Prostate gland (tissue), 2 donors: ENCODE measurements at regions not wholly inside any gene's neighbourhood (a gene's known extent, or its start where the extent isn't known, plus 50 kb on each side); places are given as distances from the start of the nearest gene placed in this dataset.

ENCODE experiments used
- DNase-seq: peaks from one replicate; pipeline ENCODE4 v3.0.0-alpha.2; 2019; ENCODE audit warnings: low spot score
- H3K27ac ChIP-seq, 2 donors: fragments of 200-600 bp; sonication (generic); 2 replicates each; pipeline ENCODE4 v1.5.1; 2017 to 2019
- H3K27me3 ChIP-seq: fragments of 200-600 bp; sonication (generic); replicated peaks from 2 replicates; pipeline ENCODE4 v1.5.1; 2019; ENCODE audit not compliant: insufficient read depth
- H3K36me3 ChIP-seq, 2 donors: fragments of 200-600 bp; sonication (generic); 1 replicate in 1 of 2; 2 replicates in 1 of 2; pipeline versions ENCODE4 v1.5.1 to v1.8.1; 2017 to 2019
- H3K4me1 ChIP-seq: fragments of 200-600 bp; sonication (generic); replicated peaks from 2 replicates; pipeline ENCODE4 v1.5.1; 2019
- H3K4me3 ChIP-seq, 2 donors: fragments of 200-600 bp; sonication (generic); 2 replicates each; pipeline ENCODE4 v1.5.1; 2017 to 2019
- H3K9me3 ChIP-seq: fragments of 200-600 bp; sonication (generic); 2 replicates; pipeline ENCODE4 v1.5.1; 2017
- POLR2A ChIP-seq: fragments of 450-650 bp; IDR thresholded peaks from one replicate; pipeline ENCODE4 v1.6.1; 2016; ENCODE audit warnings: antibody characterized with exemption, mild to moderate bottlenecking
- POLR2AphosphoS5 ChIP-seq: sonication (generic); formaldehyde crosslinking; IDR thresholded peaks from one replicate; pipeline ENCODE4 v1.6.1; 2017; ENCODE audit warnings: antibody characterized with exemption
- WGBS: methylation state at CpG from one replicate; pipeline ENCODE4 v1.1.5; 2018; 5-methylcytosine and 5-hydroxymethylcytosine counted together
- intact Hi-C: fragments of 100-400 bp; cut with DNase I; formaldehyde crosslinking; loops from one replicate; pipeline ENCODE4 v1.14.2; 2022
- TF ChIP-seq, protein P1 (sequence below), 4 experiments: fragments of 200-600 bp in 2 of 4; fragments of 450-650 bp in 2 of 4; sonication (generic) in 2 of 4; IDR thresholded peaks; 1 replicate in 3 of 4; 2 replicates in 1 of 4; pipeline ENCODE4 v1.5.1; 2016 to 2019; ENCODE audit warnings: antibody characterized with exemption in 4 of 4, mild to moderate bottlenecking in 2 of 4, moderate library complexity in 2 of 4

GRCh38 chr1:168939947-168940223, 166.6 kb upstream of the ATP1B1 start:
- H3K27ac ChIP-seq = no peak overlapping the region
- H3K4me1 ChIP-seq = no peaks in the 10 kb centered on the region
- H3K36me3 ChIP-seq = no peaks in the 10 kb centered on the region
- intact Hi-C loops = no loop called here
- no peak overlapping the region for H3K4me3 ChIP-seq
- TF ChIP-seq POLR2AphosphoS5 (no peak), POLR2A (no peak)
- TF ChIP-seq, protein P1, sequence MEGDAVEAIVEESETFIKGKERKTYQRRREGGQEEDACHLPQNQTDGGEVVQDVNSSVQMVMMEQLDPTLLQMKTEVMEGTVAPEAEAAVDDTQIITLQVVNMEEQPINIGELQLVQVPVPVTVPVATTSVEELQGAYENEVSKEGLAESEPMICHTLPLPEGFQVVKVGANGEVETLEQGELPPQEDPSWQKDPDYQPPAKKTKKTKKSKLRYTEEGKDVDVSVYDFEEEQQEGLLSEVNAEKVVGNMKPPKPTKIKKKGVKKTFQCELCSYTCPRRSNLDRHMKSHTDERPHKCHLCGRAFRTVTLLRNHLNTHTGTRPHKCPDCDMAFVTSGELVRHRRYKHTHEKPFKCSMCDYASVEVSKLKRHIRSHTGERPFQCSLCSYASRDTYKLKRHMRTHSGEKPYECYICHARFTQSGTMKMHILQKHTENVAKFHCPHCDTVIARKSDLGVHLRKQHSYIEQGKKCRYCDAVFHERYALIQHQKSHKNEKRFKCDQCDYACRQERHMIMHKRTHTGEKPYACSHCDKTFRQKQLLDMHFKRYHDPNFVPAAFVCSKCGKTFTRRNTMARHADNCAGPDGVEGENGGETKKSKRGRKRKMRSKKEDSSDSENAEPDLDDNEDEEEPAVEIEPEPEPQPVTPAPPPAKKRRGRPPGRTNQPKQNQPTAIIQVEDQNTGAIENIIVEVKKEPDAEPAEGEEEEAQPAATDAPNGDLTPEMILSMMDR (IDR thresholded peaks at IDR 0.05) = no peak
- no peaks in the 10 kb centered on the region for H3K27me3 ChIP-seq
- no peaks in the 10 kb centered on the region for H3K9me3 ChIP-seq
- no peak for DNase-seq

DNA sequence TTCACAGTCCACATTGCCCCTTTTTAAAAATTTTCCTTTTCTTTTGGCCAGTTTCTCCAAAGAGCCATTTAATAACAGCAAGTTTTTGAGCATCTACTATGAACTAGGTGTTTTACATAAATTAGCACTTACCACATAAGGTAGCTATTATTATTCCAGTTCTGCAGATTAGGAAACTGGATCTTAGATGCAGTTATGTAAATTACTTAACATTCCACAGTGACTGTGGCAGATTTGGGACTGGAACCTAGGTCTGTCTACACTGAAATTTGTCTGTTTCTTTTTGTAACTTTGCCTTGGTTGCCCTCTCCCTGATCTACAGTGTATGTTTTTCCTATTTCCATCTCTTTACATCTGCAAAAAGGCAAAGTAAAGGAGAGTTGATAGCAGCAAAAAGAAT, 164.8 kb upstream of the ATP1B1 start:
- no peak overlapping the region for H3K27ac ChIP-seq
- H3K4me3 ChIP-seq = no peak overlapping the region
- no peaks in the 10 kb centered on the region for H3K27me3 ChIP-seq
- H3K4me1 ChIP-seq = no peaks in the 10 kb centered on the region
- no peak for DNase-seq
- no peaks in the 10 kb centered on the region for H3K9me3 ChIP-seq
- intact Hi-C loops = no loop called here
- no peaks in the 10 kb centered on the region for H3K36me3 ChIP-seq
- TF ChIP-seq, protein P1 (IDR thresholded peaks at IDR 0.05) = no peak
- no peak for TF ChIP-seq POLR2AphosphoS5
- TF ChIP-seq POLR2A = no peak

GRCh38 chr1:168942165-168942564, 164.3 kb upstream of the ATP1B1 start:
- TF ChIP-seq, protein P1 (IDR thresholded peaks at IDR 0.05) = no peak
- TF ChIP-seq POLR2A = no peak
- no peak for TF ChIP-seq POLR2AphosphoS5
- no peaks in the 10 kb centered on the region for H3K9me3 ChIP-seq
- no peak overlapping the region for H3K27ac ChIP-seq
- H3K27me3 ChIP-seq = no peaks in the 10 kb centered on the region
- H3K4me3 ChIP-seq = no peak overlapping the region
- WGBS = 96% methylated on average over 2 of the region's 2 CpGs
- no peaks in the 10 kb centered on the region for H3K4me1 ChIP-seq
- intact Hi-C loops = no loop called here
- DNase-seq = no peak
- H3K36me3 ChIP-seq = no peaks in the 10 kb centered on the region

- H3K9me3 ChIP-seq = no peaks in the 10 kb centered on the region
- no peak for TF ChIP-seq POLR2AphosphoS5
- TF ChIP-seq, protein P1 (IDR thresholded peaks at IDR 0.05) = no peak
- no peak for TF ChIP-seq POLR2A
- DNase-seq = no peak
- no peaks in the 10 kb centered on the region for H3K36me3 ChIP-seq
- H3K4me1 ChIP-seq = no peaks in the 10 kb centered on the region
- no peak overlapping the region for H3K27ac ChIP-seq
- H3K27me3 ChIP-seq = no peaks in the 10 kb centered on the region
- 52% methylated on average over 3 of the region's 3 CpGs for WGBS
- H3K4me3 ChIP-seq = no peak overlapping the region
- intact Hi-C loops = no loop called here
Measured at GRCh38 chr1:168945870-168946269, 160.6 kb upstream of the ATP1B1 start.

DNA sequence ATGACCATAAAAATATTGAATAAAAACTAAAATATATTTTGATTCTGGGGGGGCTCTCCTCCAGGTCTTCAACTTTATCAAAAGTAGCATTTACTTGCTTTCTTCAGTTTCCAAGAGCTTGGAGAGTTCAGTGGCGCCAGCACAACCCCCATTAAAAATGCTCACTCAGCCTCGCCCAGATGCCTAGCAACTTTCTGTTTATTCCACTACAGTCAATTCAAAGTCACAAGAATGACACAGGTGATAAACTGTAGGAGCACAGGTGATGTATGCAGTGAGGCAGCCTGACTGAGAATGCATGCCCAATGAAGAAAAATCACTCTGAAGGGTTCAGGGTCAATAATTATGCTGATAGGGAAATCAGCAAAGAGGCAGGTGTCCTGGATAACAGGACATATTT, 159.4 kb upstream of the ATP1B1 start:
- no peak for DNase-seq
- Histone ChIP-seq H3K27ac (no peak overlapping the region), H3K36me3 (no peaks in the 10 kb centered on the region), H3K4me3 (no peak overlapping the region), H3K4me1 (no peaks in the 10 kb centered on the region), H3K9me3 (no peaks in the 10 kb centered on the region), H3K27me3 (no peaks in the 10 kb centered on the region)
- intact Hi-C loops = no loop called here
- 82% methylated on average over 2 of the region's 2 CpGs for WGBS
- no peak for TF ChIP-seq POLR2AphosphoS5

DNA sequence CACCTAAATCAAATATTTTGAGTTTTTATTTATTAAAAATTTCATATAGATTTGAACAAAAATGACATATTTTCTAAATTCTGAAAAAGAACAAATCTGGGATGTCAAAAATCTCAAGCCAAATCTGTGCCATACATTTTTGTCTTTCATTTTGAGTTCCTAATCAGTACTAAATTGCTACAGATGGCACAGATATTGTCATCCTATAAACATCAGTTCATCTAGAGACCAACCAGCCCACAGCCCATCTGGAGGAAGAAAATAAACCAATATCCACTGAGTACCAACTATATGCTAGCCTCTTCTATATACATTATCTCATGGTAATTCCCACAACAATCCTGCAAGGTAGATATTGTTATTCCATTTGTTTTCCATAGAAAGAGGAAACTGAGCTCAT, 156.8 kb upstream of the ATP1B1 start:
- no peaks in the 10 kb centered on the region for H3K9me3 ChIP-seq
- intact Hi-C loops = no loop called here
- H3K27me3 ChIP-seq = no peaks in the 10 kb centered on the region
- no peak for DNase-seq
- no peaks in the 10 kb centered on the region for H3K4me1 ChIP-seq
- no peaks in the 10 kb centered on the region for H3K36me3 ChIP-seq
- H3K4me3 ChIP-seq = no peak overlapping the region
- TF ChIP-seq POLR2A (no peak), POLR2AphosphoS5 (no peak)
- TF ChIP-seq, protein P1 (IDR thresholded peaks at IDR 0.05) = no peak
- H3K27ac ChIP-seq = no peak overlapping the region
